Activated naive CD4-positive, alpha-beta T cell treated with anti-CD3 and anti-CD28 coated beads for 36 hours (primary cell): ENCODE measurements at regions not wholly inside any gene's neighbourhood (a gene's known extent, or its start where the extent isn't known, plus 50 kb on each side); places are given as distances from the start of the nearest gene placed in this dataset.

ENCODE experiments used
- CTCF ChIA-PET: fragments of 350-600 bp; sonication (Branson Sonifier 250); formaldehyde crosslinking; loops from one replicate; lab custom pipeline; 2021; ENCODE audit warnings: antibody characterized with exemption; lab: Charles Lee
- DNase-seq: peaks from one replicate; pipeline ENCODE4 v3.0.0-alpha.2; 2020
- H3K27ac Mint-ChIP-seq: one replicate; pipeline ENCODE4 v1.8.0; 2021; ENCODE audit warnings: mild to moderate bottlenecking, mixed read lengths
- H3K27me3 Mint-ChIP-seq: one replicate; pipeline ENCODE4 v1.8.0; 2021; ENCODE audit warnings: low read depth, mixed read lengths
- H3K36me3 Mint-ChIP-seq: one replicate; pipeline ENCODE4 v1.8.0; 2021; ENCODE audit warnings: low read depth, mixed read lengths
- H3K4me1 Mint-ChIP-seq: one replicate; pipeline ENCODE4 v1.8.0; 2021; ENCODE audit warnings: low read depth, mixed read lengths
- H3K4me3 Mint-ChIP-seq: one replicate; pipeline ENCODE4 v1.8.0; 2021; ENCODE audit warnings: mild to moderate bottlenecking, moderate library complexity, mixed read lengths
- H3K9me3 Mint-ChIP-seq: one replicate; pipeline ENCODE4 v1.8.0; 2021; ENCODE audit warnings: mixed read lengths
- intact Hi-C: fragments of 100-400 bp; cut with micrococcal nuclease; formaldehyde crosslinking; loops from one replicate; pipeline ENCODE4 v1.15.1; 2023

DNA sequence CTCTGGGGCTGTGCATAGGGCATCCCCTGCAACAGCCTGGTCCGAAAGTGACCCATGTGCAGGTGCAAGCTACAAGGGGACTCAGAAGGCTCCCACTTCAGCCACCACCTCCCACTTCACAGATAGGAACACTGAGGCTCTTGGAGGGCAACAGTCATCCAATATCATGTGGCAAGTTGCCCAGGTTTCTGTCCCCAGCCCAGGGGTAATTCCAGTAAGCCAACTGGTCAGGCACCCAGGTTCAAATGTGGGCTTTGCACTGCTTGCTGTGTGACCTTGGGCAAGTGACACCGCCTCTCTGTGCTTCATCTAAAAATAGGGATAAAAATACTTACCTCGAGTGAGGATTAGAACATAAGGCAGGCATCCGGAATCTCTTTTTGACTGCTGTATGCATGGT is 62.0 kb upstream of the SIRPA start:
- Mint-ChIP-seq H3K4me1 (no peaks in the 10 kb centered on the region), H3K4me3 (no peak overlapping the region), H3K36me3 (no peaks in the 10 kb centered on the region), H3K27ac (no peak overlapping the region), H3K9me3 (no peaks in the 10 kb centered on the region), H3K27me3 (peaks cover 4% of the 10 kb centered on the region)
- CTCF ChIA-PET = interaction anchor here (1.0 kb wide), 1 partner anchor 10 kb away, joined by 3 read pairs; no protein-coding TSS in a partner anchor
- DNase-seq = no peak
- intact Hi-C loops = no loop called here

DNA sequence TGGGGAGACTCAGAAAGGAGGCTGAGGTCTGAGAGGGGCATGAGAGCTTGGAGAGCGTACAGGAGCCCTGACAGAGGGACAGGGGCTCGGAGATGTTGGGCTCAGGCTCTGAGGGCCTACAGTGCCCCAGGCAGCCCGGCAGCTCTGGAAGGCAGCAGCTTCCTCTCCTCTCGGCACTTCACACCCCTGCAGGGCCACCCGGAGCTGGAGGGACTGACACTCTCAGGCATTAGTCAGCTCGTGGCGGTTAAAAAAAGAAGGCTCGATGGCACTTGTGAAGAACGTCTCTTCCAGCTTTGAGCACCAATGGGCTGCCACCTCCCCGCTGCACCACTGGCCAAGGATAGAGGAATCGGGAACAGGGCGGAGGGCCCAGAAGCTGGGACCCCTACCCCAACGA is 62.6 kb upstream of the SIRPA start:
- intact Hi-C loops = no loop called here
- no peak for DNase-seq
- no peak overlapping the region for H3K4me3 Mint-ChIP-seq
- H3K27ac Mint-ChIP-seq = no peak overlapping the region
- peaks cover 4% of the 10 kb centered on the region for H3K27me3 Mint-ChIP-seq
- H3K4me1 Mint-ChIP-seq = no peaks in the 10 kb centered on the region
- no peaks in the 10 kb centered on the region for H3K36me3 Mint-ChIP-seq
- CTCF ChIA-PET = interaction anchor here (1.0 kb wide), 1 partner anchor 11 kb away, joined by 3 read pairs; no protein-coding TSS in a partner anchor
- H3K9me3 Mint-ChIP-seq = no peaks in the 10 kb centered on the region

DNA sequence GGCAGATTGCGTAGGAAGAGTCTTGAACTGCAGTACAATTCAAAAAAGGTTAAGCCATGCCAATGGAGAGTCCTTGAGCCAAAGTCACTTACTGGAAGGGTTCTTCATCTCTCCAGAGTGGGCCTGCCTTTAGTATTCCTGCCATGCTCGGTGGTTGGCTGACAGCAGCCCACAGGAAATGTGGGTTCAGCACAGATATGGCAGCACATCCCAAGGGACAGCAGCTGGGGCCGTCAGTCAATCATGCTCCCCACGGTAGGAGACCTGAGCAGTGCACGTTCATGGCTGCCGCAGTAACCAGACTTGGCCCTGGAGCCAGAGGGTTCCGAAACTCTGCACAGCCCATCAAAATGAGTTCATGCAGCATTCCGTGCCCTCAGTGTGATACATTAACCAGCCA is 63.6 kb upstream of the SIRPA start:
- no peak for DNase-seq
- no peaks in the 10 kb centered on the region for H3K4me1 Mint-ChIP-seq
- peaks cover 4% of the 10 kb centered on the region for H3K27me3 Mint-ChIP-seq
- H3K4me3 Mint-ChIP-seq = no peak overlapping the region
- no peaks in the 10 kb centered on the region for H3K36me3 Mint-ChIP-seq
- H3K27ac Mint-ChIP-seq = no peak overlapping the region
- intact Hi-C loops = no loop called here
- no peaks in the 10 kb centered on the region for H3K9me3 Mint-ChIP-seq
- CTCF ChIA-PET = no interaction called here

DNA sequence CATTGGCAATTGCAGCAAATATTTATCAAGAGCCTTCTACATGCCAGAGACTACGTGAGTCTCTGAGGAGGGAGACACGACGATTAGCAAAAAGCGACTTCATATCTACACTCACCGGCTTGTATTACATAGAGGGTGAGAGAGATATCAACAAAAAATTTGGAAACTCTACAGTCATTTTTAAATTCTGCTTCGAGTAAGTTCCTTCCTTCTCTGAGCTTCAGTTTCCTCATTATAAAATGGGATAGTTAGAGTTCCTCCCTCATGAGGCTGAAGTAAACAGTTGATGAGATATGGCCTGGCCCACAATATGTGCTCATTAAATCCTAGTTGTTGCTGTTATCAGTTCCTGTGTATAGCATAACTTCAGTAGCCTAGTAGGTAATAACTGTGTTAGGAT is 64.1 kb upstream of the SIRPA start:
- H3K27ac Mint-ChIP-seq = no peak overlapping the region
- no peak for DNase-seq
- H3K9me3 Mint-ChIP-seq = no peaks in the 10 kb centered on the region
- H3K27me3 Mint-ChIP-seq = peaks cover 4% of the 10 kb centered on the region
- no peaks in the 10 kb centered on the region for H3K36me3 Mint-ChIP-seq
- intact Hi-C loops = no loop called here
- H3K4me3 Mint-ChIP-seq = no peak overlapping the region
- H3K4me1 Mint-ChIP-seq = no peaks in the 10 kb centered on the region
- CTCF ChIA-PET = no interaction called here

DNA sequence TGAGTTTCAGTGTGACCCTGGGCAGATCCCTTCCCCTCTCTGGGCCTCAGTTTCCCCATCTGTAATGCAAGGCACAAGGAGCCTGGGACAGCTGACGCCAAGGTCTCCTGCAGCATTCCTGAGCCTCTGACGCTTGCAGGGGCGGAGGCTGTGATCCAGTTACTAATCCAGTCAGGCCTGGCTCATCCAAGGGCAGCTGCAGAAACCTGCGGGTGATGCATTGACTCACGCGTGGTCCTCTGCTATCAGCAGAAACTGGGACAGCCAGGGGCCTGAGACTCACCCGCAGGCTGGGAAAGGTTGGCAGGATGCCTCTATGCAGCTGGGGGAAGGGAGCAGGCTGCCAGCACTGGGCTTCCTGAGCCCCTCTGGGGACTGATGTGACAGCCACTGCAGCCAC is 65.0 kb upstream of the SIRPA start:
- intact Hi-C loops = no loop called here
- no peak for DNase-seq
- H3K36me3 Mint-ChIP-seq = no peaks in the 10 kb centered on the region
- H3K27ac Mint-ChIP-seq = no peak overlapping the region
- CTCF ChIA-PET = no interaction called here
- H3K27me3 Mint-ChIP-seq = peaks cover 4% of the 10 kb centered on the region
- no peaks in the 10 kb centered on the region for H3K4me1 Mint-ChIP-seq
- H3K4me3 Mint-ChIP-seq = no peak overlapping the region
- H3K9me3 Mint-ChIP-seq = no peaks in the 10 kb centered on the region

DNA sequence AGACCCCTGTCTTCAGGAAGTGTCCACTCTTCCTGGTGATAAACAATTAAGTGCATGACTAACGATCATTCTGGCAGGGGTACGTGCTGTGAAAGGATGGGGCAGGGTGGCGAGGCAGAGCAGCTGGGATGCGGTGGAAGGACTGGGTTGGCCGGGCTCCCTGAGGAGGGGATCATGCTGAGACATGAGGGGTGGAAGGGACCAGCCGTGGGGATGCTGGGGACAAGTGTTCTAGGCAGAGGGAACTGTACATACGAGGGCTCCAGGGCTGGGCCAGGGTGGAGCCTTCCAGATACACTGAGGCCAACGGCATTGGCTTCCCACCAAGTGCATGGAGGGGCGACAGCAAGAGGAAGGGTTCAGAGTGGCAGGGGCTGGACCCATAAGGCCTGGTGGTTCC is 65.7 kb upstream of the SIRPA start:
- Mint-ChIP-seq H3K27me3 (peaks cover 4% of the 10 kb centered on the region), H3K9me3 (peaks cover 3% of the 10 kb centered on the region), H3K4me1 (no peaks in the 10 kb centered on the region), H3K4me3 (no peak overlapping the region), H3K27ac (no peak overlapping the region), H3K36me3 (no peaks in the 10 kb centered on the region)
- CTCF ChIA-PET = interaction anchor here (0.7 kb wide), 1 partner anchor 447 kb away, joined by 3 read pairs; no protein-coding TSS in a partner anchor
- DNase-seq = no peak
- intact Hi-C loops = no loop called here

DNA sequence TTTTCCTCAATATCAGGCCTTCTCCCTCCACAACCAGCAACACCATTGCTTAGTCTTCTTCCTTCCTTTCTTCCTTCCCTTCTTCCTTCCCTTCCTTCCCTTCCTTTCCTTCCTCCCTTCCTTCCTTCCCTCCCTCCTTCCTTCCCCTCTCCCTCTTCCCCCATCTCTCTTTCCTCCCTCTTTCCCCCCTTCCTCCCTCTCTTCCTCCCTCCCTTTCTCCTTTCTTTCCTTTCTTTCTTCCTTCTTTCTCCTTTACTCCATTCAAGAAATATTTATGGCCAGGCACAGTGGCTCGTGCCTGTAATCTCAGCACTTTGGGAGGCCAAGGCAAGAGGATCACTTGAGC is 66.4 kb upstream of the SIRPA start:
- H3K9me3 Mint-ChIP-seq = peaks cover 11% of the 10 kb centered on the region
- DNase-seq = no peak
- intact Hi-C loops = no loop called here
- H3K27ac Mint-ChIP-seq = no peak overlapping the region
- H3K4me3 Mint-ChIP-seq = no peak overlapping the region
- CTCF ChIA-PET = interaction anchor here (0.7 kb wide), 1 partner anchor 446 kb away, joined by 3 read pairs; no protein-coding TSS in a partner anchor
- no peaks in the 10 kb centered on the region for H3K4me1 Mint-ChIP-seq
- H3K27me3 Mint-ChIP-seq = peaks cover 4% of the 10 kb centered on the region
- no peaks in the 10 kb centered on the region for H3K36me3 Mint-ChIP-seq

DNA sequence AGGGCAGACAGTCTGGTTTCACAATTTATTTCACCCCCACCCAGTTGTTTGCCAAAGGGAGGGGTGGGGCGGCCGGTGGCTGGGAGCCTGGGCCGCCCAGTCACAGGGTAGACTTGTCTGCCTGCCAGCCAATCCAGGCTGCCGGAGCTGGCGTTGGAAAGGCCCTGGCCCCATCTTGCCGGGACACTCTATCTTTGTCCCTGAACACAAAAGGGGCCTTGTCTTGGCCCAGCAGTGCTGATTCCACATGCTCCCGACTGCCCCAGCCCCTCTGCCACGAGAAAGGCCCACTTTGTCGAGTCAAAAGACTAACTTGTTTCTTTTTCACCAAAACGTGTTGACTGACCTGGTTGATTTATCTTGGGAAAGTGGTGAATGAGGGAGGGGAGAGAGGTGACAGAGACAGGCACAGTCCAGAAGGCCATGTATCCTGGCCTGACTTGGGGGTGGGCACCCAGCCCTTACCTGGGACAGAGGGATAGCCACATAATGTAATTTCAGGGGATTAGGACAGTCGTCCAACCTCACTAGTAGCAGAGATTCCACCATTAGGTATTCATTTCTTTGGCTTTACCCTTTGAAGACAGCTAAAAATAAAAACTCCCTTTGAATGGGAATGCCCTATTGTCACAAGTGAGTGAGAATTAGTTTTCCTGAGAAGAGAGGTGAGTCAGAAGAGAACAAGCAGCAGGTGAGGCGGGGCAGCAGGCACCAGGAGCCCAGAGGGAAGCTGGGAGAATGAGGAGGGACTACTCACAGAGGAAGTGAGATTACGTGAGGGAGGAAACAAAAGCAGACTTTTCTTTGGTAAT is 67.0 kb upstream of the SIRPA start:
- Mint-ChIP-seq H3K4me3 (no peak overlapping the region), H3K27me3 (peaks cover 4% of the 10 kb centered on the region), H3K4me1 (no peaks in the 10 kb centered on the region), H3K36me3 (no peaks in the 10 kb centered on the region), H3K9me3 (peaks cover 15% of the 10 kb centered on the region), H3K27ac (no peak overlapping the region)
- CTCF ChIA-PET = no interaction called here
- DNase-seq = no peak
- intact Hi-C loops = no loop called here

DNA sequence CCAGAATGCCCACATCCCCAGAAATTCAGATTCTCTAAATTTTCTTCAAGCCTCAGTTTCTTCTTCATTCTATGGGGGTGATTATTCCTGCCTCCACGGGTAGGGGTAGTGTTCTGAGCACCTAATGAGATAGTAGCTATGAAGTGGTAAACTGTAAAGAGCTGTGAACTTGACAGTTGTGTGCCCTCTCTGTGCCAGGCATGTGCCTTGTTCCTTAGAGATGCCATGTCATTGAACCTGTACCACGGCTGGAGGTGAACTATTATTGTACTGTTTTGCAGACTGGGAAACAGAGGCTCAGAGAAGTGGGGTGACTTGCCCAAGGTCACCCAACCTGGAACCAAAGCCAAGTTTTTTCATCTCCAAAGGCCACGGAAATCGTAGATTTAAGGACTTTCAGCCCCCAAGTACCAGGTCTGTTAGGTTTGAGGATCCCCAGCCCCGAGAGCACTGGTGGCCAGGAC is 67.7 kb upstream of the SIRPA start:
- no peaks in the 10 kb centered on the region for H3K36me3 Mint-ChIP-seq

DNA sequence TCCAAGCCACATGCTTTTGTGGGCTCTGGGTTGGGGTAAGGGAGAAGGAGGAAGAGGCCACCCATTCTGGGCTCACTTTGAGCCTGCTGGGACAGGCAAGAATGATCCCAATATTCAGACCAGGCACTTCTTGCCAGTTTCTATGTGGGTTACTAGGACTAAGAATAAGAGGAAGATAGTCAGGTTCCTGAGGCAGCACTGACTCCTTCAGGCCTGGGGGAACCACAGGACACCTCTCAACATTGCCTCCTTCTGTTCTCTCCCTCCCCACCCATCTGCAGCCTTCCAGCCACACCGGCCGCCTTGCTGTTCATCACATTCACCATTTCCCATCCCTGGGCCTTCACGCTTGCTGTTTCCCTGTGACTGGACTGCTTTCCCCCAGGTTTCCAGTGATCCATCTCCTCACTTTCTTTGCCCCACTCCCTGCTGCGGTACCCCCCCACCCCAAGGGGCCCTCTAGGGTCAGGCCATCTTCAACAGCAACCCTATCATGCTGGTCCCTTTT is 69.2 kb upstream of the SIRPA start:
- Mint-ChIP-seq H3K4me1 (no peaks in the 10 kb centered on the region), H3K9me3 (peaks cover 23% of the 10 kb centered on the region)
- CTCF ChIA-PET = no interaction called here

More for the DNA sequence above, 67.7 kb upstream of the SIRPA start:
- no peak overlapping the region for H3K27ac Mint-ChIP-seq
- H3K9me3 Mint-ChIP-seq = peaks cover 17% of the 10 kb centered on the region
- CTCF ChIA-PET = no interaction called here
- intact Hi-C loops = no loop called here
- no peak for DNase-seq
- no peak overlapping the region for H3K4me3 Mint-ChIP-seq
- peaks cover 4% of the 10 kb centered on the region for H3K27me3 Mint-ChIP-seq
- no peaks in the 10 kb centered on the region for H3K4me1 Mint-ChIP-seq

DNA sequence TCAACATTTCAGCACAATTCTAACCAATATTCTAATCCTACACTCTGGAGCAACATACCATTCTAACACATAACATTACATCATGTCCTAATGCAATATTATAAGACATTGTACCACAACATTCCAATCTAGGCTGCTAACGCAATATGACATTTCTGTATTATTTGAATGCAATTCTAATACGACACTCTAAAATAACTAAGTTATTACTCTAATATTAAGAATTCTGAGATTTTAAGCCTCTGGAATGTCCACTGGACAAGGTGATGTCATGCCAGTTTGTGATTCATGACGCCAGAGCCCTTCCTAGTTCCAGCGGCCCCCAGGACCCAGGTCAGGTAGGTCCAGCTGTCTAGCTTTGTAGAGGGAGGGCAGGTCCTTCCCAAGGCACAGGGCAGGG is 69.7 kb upstream of the SIRPA start:
- CTCF ChIA-PET = no interaction called here
- Mint-ChIP-seq H3K36me3 (no peaks in the 10 kb centered on the region), H3K27ac (no peak overlapping the region), H3K4me3 (no peak overlapping the region), H3K4me1 (no peaks in the 10 kb centered on the region), H3K9me3 (peaks cover 23% of the 10 kb centered on the region), H3K27me3 (peaks cover 5% of the 10 kb centered on the region)
- no peak for DNase-seq
- intact Hi-C loops = no loop called here

More for the DNA sequence above, 69.2 kb upstream of the SIRPA start:
- Mint-ChIP-seq H3K27me3 (peaks cover 5% of the 10 kb centered on the region), H3K4me3 (no peak overlapping the region), H3K36me3 (no peaks in the 10 kb centered on the region), H3K27ac (no peak overlapping the region)
- no peak for DNase-seq
- intact Hi-C loops = no loop called here

DNA sequence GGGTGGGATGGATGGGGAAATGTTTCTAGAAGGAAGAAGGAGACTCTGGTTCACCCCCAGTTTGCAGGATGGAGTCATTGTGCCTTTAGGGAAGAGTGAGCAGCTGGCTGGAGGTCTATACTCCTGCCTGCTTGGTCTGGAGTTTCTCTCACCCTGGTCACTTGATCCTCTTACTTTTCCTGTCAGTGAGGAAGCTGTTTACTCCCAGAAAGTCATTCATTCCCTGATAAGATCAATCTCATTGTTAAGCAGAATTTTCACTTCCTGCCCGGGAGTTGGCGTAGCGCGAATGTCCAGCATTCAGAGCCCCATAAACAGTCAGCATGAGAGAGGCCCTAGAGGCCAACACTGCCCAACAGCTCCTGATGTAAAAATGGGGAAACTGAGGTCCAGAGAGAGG is 70.4 kb upstream of the SIRPA start:
- no peak overlapping the region for H3K4me3 Mint-ChIP-seq
- peaks cover 9% of the 10 kb centered on the region for H3K27me3 Mint-ChIP-seq
- H3K9me3 Mint-ChIP-seq = peaks cover 23% of the 10 kb centered on the region
- H3K4me1 Mint-ChIP-seq = no peaks in the 10 kb centered on the region
- intact Hi-C loops = no loop called here
- DNase-seq = no peak
- CTCF ChIA-PET = no interaction called here
- no peaks in the 10 kb centered on the region for H3K36me3 Mint-ChIP-seq
- H3K27ac Mint-ChIP-seq = no peak overlapping the region

DNA sequence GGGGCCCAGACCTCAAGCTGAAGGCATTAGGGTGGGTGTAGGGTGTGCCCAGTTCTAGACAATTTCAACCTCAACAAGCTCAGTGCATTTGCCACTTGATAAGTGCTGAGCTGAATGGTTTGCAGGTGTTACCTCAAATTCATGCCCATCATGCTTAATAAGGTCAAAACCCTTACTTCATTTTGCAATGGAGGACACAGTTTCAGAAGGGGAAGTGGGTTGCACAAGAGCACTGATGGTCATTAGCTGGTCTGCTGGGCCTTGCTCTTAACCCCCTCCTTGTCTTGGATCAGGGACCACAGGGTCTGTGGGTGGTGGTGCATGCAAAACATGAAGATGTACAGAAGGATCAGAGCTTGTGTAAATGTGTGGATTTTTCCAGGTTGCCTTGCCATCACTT is 71.0 kb upstream of the SIRPA start:
- H3K4me1 Mint-ChIP-seq = no peaks in the 10 kb centered on the region
- peaks cover 23% of the 10 kb centered on the region for H3K9me3 Mint-ChIP-seq
- DNase-seq = no peak
- H3K36me3 Mint-ChIP-seq = no peaks in the 10 kb centered on the region
- no peak overlapping the region for H3K27ac Mint-ChIP-seq
- intact Hi-C loops = no loop called here
- H3K4me3 Mint-ChIP-seq = no peak overlapping the region
- CTCF ChIA-PET = no interaction called here
- peaks cover 9% of the 10 kb centered on the region for H3K27me3 Mint-ChIP-seq
